ENCODE measurements at regions not wholly inside any gene's neighbourhood (a gene's known extent, or its start where the extent isn't known, plus 50 kb on each side); places are given as distances from the start of the nearest gene placed in this dataset.

DNA sequence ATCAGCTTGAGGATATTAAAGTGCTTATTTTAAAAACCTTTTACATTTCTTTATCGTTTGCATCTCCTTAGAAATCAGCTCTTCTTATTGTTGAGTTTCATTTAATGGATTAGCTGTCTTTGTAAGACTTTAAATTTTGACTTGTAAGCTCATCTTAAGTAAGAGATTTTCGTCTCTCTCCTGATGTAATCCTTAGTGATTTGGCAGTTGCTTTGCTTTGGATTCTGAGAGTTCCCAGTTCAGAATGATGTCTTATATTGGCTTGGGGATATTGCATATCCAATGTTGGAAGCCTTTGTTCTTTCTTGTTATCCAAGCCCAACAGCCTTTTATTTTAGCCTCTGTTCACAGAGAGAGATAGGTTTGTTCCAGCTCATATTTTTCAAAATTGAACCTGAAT lies 212.1 kb downstream of the ARL6IP6 start:
- Mint-ChIP-seq H3K27me3 (ENCODE audit: insufficient read depth, low read depth, poor library complexity) (peaks cover 6% of the 10 kb centered on the region), H3K36me3 (ENCODE audit: low read depth) (no peaks in the 10 kb centered on the region), H3K27ac (no peak overlapping the region), H3K9me3 (peaks cover 8% of the 10 kb centered on the region; the same call in 2 of the 3 replicates), H3K4me3 (no peak overlapping the region), H3K4me1 (no peaks in the 10 kb centered on the region)
- Histone ChIP-seq H3K4me2 (no peak overlapping the region), H3K9me2 (ENCODE audit: insufficient read depth) (no peaks in the 10 kb centered on the region; the same call in 1 of the 2 replicates), H3K4me3 (no peak overlapping the region), H3K27me3 (ENCODE audit: insufficient read depth) (no peaks in the 10 kb centered on the region), H3F3A (replicated peaks; ENCODE audit: low read depth) (peaks cover 4% of the 10 kb centered on the region), H3K4me1 (ENCODE audit: insufficient read depth) (no peaks in the 10 kb centered on the region), H3K27ac (ENCODE audit: low read depth) (no peak overlapping the region), H3K79me2 (replicated peaks; ENCODE audit: insufficient read depth) (no peaks in the 10 kb centered on the region), H3K36me3 (ENCODE audit: insufficient read depth) (no peaks in the 10 kb centered on the region), H2AFZ (no peak overlapping the region), H4K20me1 (replicated peaks; ENCODE audit: insufficient read depth) (no peaks in the 10 kb centered on the region)
- TF ChIP-seq ZNF114 (CRISPR knock-in tag; IDR thresholded peaks at IDR 0.05) (no peak), REST (IDR thresholded peaks at IDR 0.05; ENCODE audit: unreplicated experiment) (no peak), POLR2AphosphoS5 (IDR thresholded peaks at IDR 0.05; ENCODE audit: low read depth) (no peak), ETS1 (IDR thresholded peaks at IDR 0.05) (no peak), EZH2 (IDR thresholded peaks at IDR 0.05; ENCODE audit: low read depth, unreplicated experiment) (no peak), EZH2phosphoT487 (IDR thresholded peaks at IDR 0.05; ENCODE audit: unreplicated experiment) (no peak), CREB1 (CRISPR knock-in tag; IDR thresholded peaks at IDR 0.05; ENCODE audit: low read depth) (no peak), ZNF462 (CRISPR knock-in tag; IDR thresholded peaks at IDR 0.05) (no peak), STAT1 (IDR thresholded peaks at IDR 0.05; ENCODE audit: unreplicated experiment) (no peak)
- DNase-seq (ENCODE audit: low spot score) (no peak), ATAC-seq (no peak)

Measured in GM23338 (cell line).